Ammon's horn (tissue), 1 donor: ENCODE measurements at regions not wholly inside any gene's neighbourhood (a gene's known extent, or its start where the extent isn't known, plus 50 kb on each side); places are given as distances from the start of the nearest gene placed in this dataset.

Experiments
- DNase-seq: peaks from one replicate; pipeline ENCODE4 v3.0.0-alpha.2; 2016; ENCODE audit warnings: low spot score

GRCh38 chr4:4735870-4736269, 123.6 kb upstream of the MSX1 start:
- DNase-seq, result no peak

- no peak for DNase-seq
Observed at GRCh38 chr4:4735136-4735750, 124.2 kb upstream of the MSX1 start.

GRCh38 chr4:4734425-4734824, 125.0 kb upstream of the MSX1 start:
- no peak for DNase-seq

GRCh38 chr4:4733663-4734062, 125.8 kb upstream of the MSX1 start:
- no peak for DNase-seq

- DNase-seq, result no peak
Observed at GRCh38 chr4:4730249-4730648, 129.2 kb upstream of the MSX1 start.

- DNase-seq, result no peak
Observed at GRCh38 chr4:4729206-4729605, 130.3 kb upstream of the MSX1 start.

GRCh38 chr4:4727536-4727935, 131.9 kb upstream of the MSX1 start:
- DNase-seq, result no peak

GRCh38 chr4:4726051-4726450, 133.4 kb upstream of the MSX1 start:
- DNase-seq, result no peak

GRCh38 chr4:4724321-4724720, 135.1 kb upstream of the MSX1 start:
- no peak for DNase-seq

GRCh38 chr4:4721636-4722035, 137.8 kb upstream of the MSX1 start:
- DNase-seq, result no peak

- no peak for DNase-seq
Observed at GRCh38 chr4:4720646-4721045, 138.8 kb upstream of the MSX1 start.

GRCh38 chr4:4719436-4719835, 140.0 kb upstream of the MSX1 start:
- peak; percentile 5 for DNase-seq

- DNase-seq, result no peak
Observed at GRCh38 chr4:4717692-4718091, 141.8 kb upstream of the MSX1 start.

GRCh38 chr4:4714331-4714730, 145.1 kb upstream of the MSX1 start:
- no peak for DNase-seq

- no peak for DNase-seq
Observed at GRCh38 chr4:4712800-4713528, 146.5 kb upstream of the MSX1 start.

- DNase-seq, result no peak
Observed at GRCh38 chr4:4711902-4712301, 147.6 kb upstream of the MSX1 start.

GRCh38 chr4:4709736-4710135, 149.7 kb upstream of the MSX1 start:
- no peak for DNase-seq

GRCh38 chr4:4704267-4704666, 155.2 kb upstream of the MSX1 start:
- DNase-seq, result no peak

GRCh38 chr4:4697584-4697983, 155.7 kb upstream of the STX18 start:
- no peak for DNase-seq

GRCh38 chr4:4696530-4696929, 154.7 kb upstream of the STX18 start:
- no peak for DNase-seq

- no peak for DNase-seq
Observed at GRCh38 chr4:4695497-4695896, 153.6 kb upstream of the STX18 start.

- DNase-seq, result no peak
Observed at GRCh38 chr4:4694827-4695226, 153.0 kb upstream of the STX18 start.

GRCh38 chr4:4694296-4694772, 152.5 kb upstream of the STX18 start:
- peak; percentile 60 for DNase-seq

GRCh38 chr4:4693755-4694295, 152.0 kb upstream of the STX18 start:
- DNase-seq, result no peak
